ENCODE measurements at regions not wholly inside any gene's neighbourhood (a gene's known extent, or its start where the extent isn't known, plus 50 kb on each side); places are given as distances from the start of the nearest gene placed in this dataset.

- Histone ChIP-seq H3K4me3 (replicated peaks in 1 of 2; ENCODE audit: low read depth in 1 of 2, low read length in 2 of 2) (no peak overlapping the region), H3K9me2 (ENCODE audit: insufficient read depth) (no peaks in the 10 kb centered on the region), H3K79me2 (ENCODE audit: insufficient read depth, low read length) (no peaks in the 10 kb centered on the region), H3K4me2 (ENCODE audit: low read length) (no peak overlapping the region), H4K20me1 (ENCODE audit: insufficient read depth) (no peaks in the 10 kb centered on the region), H3K4me1 (ENCODE audit: control insufficient read depth in 1 of 2, insufficient read depth in 2 of 2, low read length in 2 of 2) (no peaks in the 10 kb centered on the region), H3K9ac (ENCODE audit: low read length) (no peak overlapping the region), H3K36me3 (ENCODE audit: control insufficient read depth in 1 of 2, insufficient read depth in 2 of 2, low read length in 2 of 2) (no peaks in the 10 kb centered on the region), H3K27ac (ENCODE audit: low read depth, low read length) (no peak overlapping the region), H3K27me3 (ENCODE audit: insufficient read depth, low read length) (0 out of 2 replicates have a peak, but pooled peaks cover 5% of the 10 kb centered on the region), H2AFZ (ENCODE audit: low read depth, low read length, poor library complexity, severe bottlenecking) (no peak overlapping the region), H3K9me3 (ENCODE audit: control insufficient read depth in 1 of 2, insufficient read depth in 1 of 2, low read depth in 1 of 2, low read length in 2 of 2) (no peaks in the 10 kb centered on the region)
- BruUV-seq (replicated peaks), result no TSS peak
- POLR2A ChIA-PET, result no interaction called here
- intact Hi-C loops (cut with micrococcal nuclease), result no loop called here
- DNase-seq (ENCODE audit: low read depth, low spot score) (no peak), ATAC-seq (no peak)
- TF ChIP-seq SP1 (IDR thresholded peaks at IDR 0.05; ENCODE audit: low read depth), result no peak
- TF ChIP-seq SIN3A (IDR thresholded peaks at IDR 0.05; ENCODE audit: low read depth), result no peak
- TF ChIP-seq EGR1 (IDR thresholded peaks at IDR 0.05; ENCODE audit: low read depth), result no peak
- RAD21 ChIA-PET (ENCODE audit: low non-redundant PET in 1 of 2, low total read pairs in 2 of 2, uncharacterized antibody in 2 of 2, unreplicated experiment in 2 of 2), result no interaction called here
- CTCF ChIA-PET, result no interaction called here
Observed at GRCh38 chr14:38904959-38905358, 198.1 kb downstream of the SEC23A start.

GRCh38 chr14:38901791-38902190, 201.2 kb downstream of the SEC23A start:
- POLR2A ChIA-PET, result no interaction called here
- Histone ChIP-seq H3K9me3 (ENCODE audit: control insufficient read depth in 1 of 2, insufficient read depth in 1 of 2, low read depth in 1 of 2, low read length in 2 of 2) (no peaks in the 10 kb centered on the region), H3K4me2 (ENCODE audit: low read length) (no peak overlapping the region)
- TF ChIP-seq POLR2AphosphoS5 (IDR thresholded peaks at IDR 0.05; ENCODE audit: low read depth, low read length) (no peak), CBX3 (IDR thresholded peaks at IDR 0.05; ENCODE audit: low read depth) (no peak), RAD21 (IDR thresholded peaks at IDR 0.05; ENCODE audit: low read depth) (no peak), SIN3A (IDR thresholded peaks at IDR 0.05; ENCODE audit: low read depth) (no peak), CEBPB (IDR thresholded peaks at IDR 0.05; ENCODE audit: low read depth) (no peak), ATF3 (IDR thresholded peaks at IDR 0.05) (no peak), SP1 (IDR thresholded peaks at IDR 0.05; ENCODE audit: low read depth) (no peak), SRF (IDR thresholded peaks at IDR 0.05; ENCODE audit: low read depth) (no peak), CTCF (IDR thresholded peaks at IDR 0.05 in 2 of 3, conservative IDR thresholded peaks at IDR 0.05 in 1 of 3; ENCODE audit: borderline replicate concordance in 1 of 3, insufficient read depth in 1 of 3, low read depth in 2 of 3, low read length in 2 of 3) (no peak), EZH2phosphoT487 (IDR thresholded peaks at IDR 0.05; ENCODE audit: borderline replicate concordance) (no peak), ZNF274 (IDR thresholded peaks at IDR 0.05; ENCODE audit: low read depth, low read length) (no peak)
- TF ChIP-seq, protein P1, sequence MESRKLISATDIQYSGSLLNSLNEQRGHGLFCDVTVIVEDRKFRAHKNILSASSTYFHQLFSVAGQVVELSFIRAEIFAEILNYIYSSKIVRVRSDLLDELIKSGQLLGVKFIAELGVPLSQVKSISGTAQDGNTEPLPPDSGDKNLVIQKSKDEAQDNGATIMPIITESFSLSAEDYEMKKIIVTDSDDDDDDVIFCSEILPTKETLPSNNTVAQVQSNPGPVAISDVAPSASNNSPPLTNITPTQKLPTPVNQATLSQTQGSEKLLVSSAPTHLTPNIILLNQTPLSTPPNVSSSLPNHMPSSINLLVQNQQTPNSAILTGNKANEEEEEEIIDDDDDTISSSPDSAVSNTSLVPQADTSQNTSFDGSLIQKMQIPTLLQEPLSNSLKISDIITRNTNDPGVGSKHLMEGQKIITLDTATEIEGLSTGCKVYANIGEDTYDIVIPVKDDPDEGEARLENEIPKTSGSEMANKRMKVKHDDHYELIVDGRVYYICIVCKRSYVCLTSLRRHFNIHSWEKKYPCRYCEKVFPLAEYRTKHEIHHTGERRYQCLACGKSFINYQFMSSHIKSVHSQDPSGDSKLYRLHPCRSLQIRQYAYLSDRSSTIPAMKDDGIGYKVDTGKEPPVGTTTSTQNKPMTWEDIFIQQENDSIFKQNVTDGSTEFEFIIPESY (IDR thresholded peaks at IDR 0.05; ENCODE audit: extremely low read depth, insufficient replicate concordance, low read length), result no peak
- TF ChIP-seq, protein P2, sequence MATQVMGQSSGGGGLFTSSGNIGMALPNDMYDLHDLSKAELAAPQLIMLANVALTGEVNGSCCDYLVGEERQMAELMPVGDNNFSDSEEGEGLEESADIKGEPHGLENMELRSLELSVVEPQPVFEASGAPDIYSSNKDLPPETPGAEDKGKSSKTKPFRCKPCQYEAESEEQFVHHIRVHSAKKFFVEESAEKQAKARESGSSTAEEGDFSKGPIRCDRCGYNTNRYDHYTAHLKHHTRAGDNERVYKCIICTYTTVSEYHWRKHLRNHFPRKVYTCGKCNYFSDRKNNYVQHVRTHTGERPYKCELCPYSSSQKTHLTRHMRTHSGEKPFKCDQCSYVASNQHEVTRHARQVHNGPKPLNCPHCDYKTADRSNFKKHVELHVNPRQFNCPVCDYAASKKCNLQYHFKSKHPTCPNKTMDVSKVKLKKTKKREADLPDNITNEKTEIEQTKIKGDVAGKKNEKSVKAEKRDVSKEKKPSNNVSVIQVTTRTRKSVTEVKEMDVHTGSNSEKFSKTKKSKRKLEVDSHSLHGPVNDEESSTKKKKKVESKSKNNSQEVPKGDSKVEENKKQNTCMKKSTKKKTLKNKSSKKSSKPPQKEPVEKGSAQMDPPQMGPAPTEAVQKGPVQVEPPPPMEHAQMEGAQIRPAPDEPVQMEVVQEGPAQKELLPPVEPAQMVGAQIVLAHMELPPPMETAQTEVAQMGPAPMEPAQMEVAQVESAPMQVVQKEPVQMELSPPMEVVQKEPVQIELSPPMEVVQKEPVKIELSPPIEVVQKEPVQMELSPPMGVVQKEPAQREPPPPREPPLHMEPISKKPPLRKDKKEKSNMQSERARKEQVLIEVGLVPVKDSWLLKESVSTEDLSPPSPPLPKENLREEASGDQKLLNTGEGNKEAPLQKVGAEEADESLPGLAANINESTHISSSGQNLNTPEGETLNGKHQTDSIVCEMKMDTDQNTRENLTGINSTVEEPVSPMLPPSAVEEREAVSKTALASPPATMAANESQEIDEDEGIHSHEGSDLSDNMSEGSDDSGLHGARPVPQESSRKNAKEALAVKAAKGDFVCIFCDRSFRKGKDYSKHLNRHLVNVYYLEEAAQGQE (IDR thresholded peaks at IDR 0.05; ENCODE audit: low read depth), result no peak

More at GRCh38 chr14:38901791-38902190, 201.2 kb downstream of the SEC23A start:
- Histone ChIP-seq H4K20me1 (ENCODE audit: insufficient read depth) (no peaks in the 10 kb centered on the region), H3K27me3 (ENCODE audit: insufficient read depth, low read length) (peaks cover 5% of the 10 kb centered on the region; the same call in 1 of the 2 replicates), H3K9me2 (ENCODE audit: insufficient read depth) (no peaks in the 10 kb centered on the region), H3K9ac (ENCODE audit: low read length) (no peak overlapping the region), H3K27ac (ENCODE audit: low read depth, low read length) (no peak overlapping the region), H2AFZ (ENCODE audit: low read depth, low read length, poor library complexity, severe bottlenecking) (no peak overlapping the region), H3K36me3 (ENCODE audit: control insufficient read depth in 1 of 2, insufficient read depth in 2 of 2, low read length in 2 of 2) (no peaks in the 10 kb centered on the region), H3K79me2 (ENCODE audit: insufficient read depth, low read length) (no peaks in the 10 kb centered on the region), H3K4me1 (ENCODE audit: control insufficient read depth in 1 of 2, insufficient read depth in 2 of 2, low read length in 2 of 2) (no peaks in the 10 kb centered on the region), H3K4me3 (replicated peaks in 1 of 2; ENCODE audit: low read depth in 1 of 2, low read length in 2 of 2) (no peak overlapping the region)
- DNase-seq (ENCODE audit: low read depth, low spot score), result no peak
- CTCF ChIA-PET, result no interaction called here
- intact Hi-C loops (cut with micrococcal nuclease), result no loop called here
- BruUV-seq (replicated peaks), result no TSS peak
- RAD21 ChIA-PET (ENCODE audit: low non-redundant PET in 1 of 2, low total read pairs in 2 of 2, uncharacterized antibody in 2 of 2, unreplicated experiment in 2 of 2), result no interaction called here
- ATAC-seq, result no peak

Measured in HCT116 (cell line).